HCT116 (cell line): ENCODE measurements at regions not wholly inside any gene's neighbourhood (a gene's known extent, or its start where the extent isn't known, plus 50 kb on each side); places are given as distances from the start of the nearest gene placed in this dataset.

ENCODE experiments used
- ATAC-seq: fragments of 200-7000 bp; cut with Tn5 transposase; 2 replicates; pipeline ENCODE4 v1.9.1; 2020; ENCODE audit warnings: mild to moderate bottlenecking, moderate library complexity
- BruUV-seq: library from RNA; stranded (reverse); fragments of 400-500 nt; replicated peaks from 2 replicates; lab custom pipeline; 2021; lab: Mats Ljungman, UMichigan
- CTCF ChIA-PET: fragments of 300-600 bp; sonication (Branson Sonifier 250); formaldehyde crosslinking; loops from one replicate; lab custom pipeline; 2021; ENCODE audit warnings: antibody characterized with exemption; lab: Charles Lee
- POLR2A ChIA-PET: fragments of 300-600, 350-600 bp; sonication (Branson Sonifier 250); formaldehyde crosslinking; loops from one replicate; lab custom pipeline; 2021; ENCODE audit warnings: antibody characterized with exemption; lab: Charles Lee
- RAD21 ChIA-PET, 2 experiments: fragments of 300-600 bp; sonication (Branson Sonifier 250); formaldehyde crosslinking; loops; one replicate each; lab custom pipeline; 2023; ENCODE audit warnings: low total read pairs in 2 of 2; ENCODE audit not compliant: uncharacterized antibody in 2 of 2, unreplicated experiment in 2 of 2, low non-redundant PET in 1 of 2; lab: Charles Lee
- DNase-seq: peaks from one replicate; pipeline ENCODE4 v3.0.0-alpha.2; 2010; ENCODE audit warnings: low read depth, low spot score
- H2AFZ ChIP-seq: fragments of 200-600 bp; shearing (Covaris generic), sonication (generic); 2 replicates; pipeline ENCODE4 v1.6.1; 2017; ENCODE audit warnings: low read depth, mixed run types, mixed read lengths, antibody characterized with exemption, low read length; ENCODE audit not compliant: poor library complexity, severe bottlenecking
- H3K27ac ChIP-seq: 2 replicates; pipeline ENCODE4 v1.5.1; 2012; ENCODE audit warnings: low read depth, low read length
- H3K27me3 ChIP-seq: fragments of 200-600 bp; sonication (generic); 2 replicates; pipeline ENCODE4 v1.6.1; 2016; ENCODE audit warnings: mixed run types, low read length, mixed read lengths; ENCODE audit not compliant: insufficient read depth
- H3K36me3 ChIP-seq, 2 experiments: fragments of 200-500 bp in 1 of 2; fragments of 200-600 bp in 1 of 2; sonication (Bioruptor generic) in 1 of 2; sonication (generic) in 1 of 2; 2 replicates each; pipeline versions ENCODE4 v1.5.1 to v1.6.1; 2014 to 2016; ENCODE audit warnings: low read length in 2 of 2, inconsistent platforms in 1 of 2, mixed read lengths in 1 of 2, mixed run types in 1 of 2; ENCODE audit not compliant: insufficient read depth in 2 of 2, control insufficient read depth in 1 of 2
- H3K4me1 ChIP-seq, 2 experiments: fragments of 200-600 bp in 1 of 2; sonication (generic) in 1 of 2; 2 replicates each; pipeline versions ENCODE4 v1.5.1 to v1.6.1; 2012 to 2017; ENCODE audit warnings: low read length in 2 of 2, inconsistent platforms in 1 of 2, mild to moderate bottlenecking in 1 of 2, mixed read lengths in 1 of 2, mixed run types in 1 of 2, moderate library complexity in 1 of 2; ENCODE audit not compliant: insufficient read depth in 2 of 2, control insufficient read depth in 1 of 2
- H3K4me2 ChIP-seq: fragments of 200-600 bp; sonication (generic); 2 replicates; pipeline ENCODE4 v1.6.1; 2017; ENCODE audit warnings: mixed run types, low read length, mixed read lengths
- H3K4me3 ChIP-seq, 2 experiments: fragments of 200-600 bp in 1 of 2; sonication (generic) in 1 of 2; replicated peaks in 1 of 2; 2 replicates each; pipeline ENCODE4 v1.5.1; 2011 to 2016; ENCODE audit warnings: low read length in 2 of 2, control low read depth in 1 of 2, low read depth in 1 of 2, mild to moderate bottlenecking in 1 of 2, mixed read lengths in 1 of 2, mixed run types in 1 of 2
- H3K79me2 ChIP-seq: fragments of 200-600 bp; sonication (generic); 2 replicates; pipeline ENCODE4 v1.6.1; 2017; ENCODE audit warnings: mild to moderate bottlenecking, mixed run types, low read length, moderate library complexity, mixed read lengths; ENCODE audit not compliant: insufficient read depth
- H3K9ac ChIP-seq: fragments of 200-600 bp; sonication (generic); 2 replicates; pipeline ENCODE4 v1.6.1; 2016; ENCODE audit warnings: low read length, mixed read lengths
- H3K9me2 ChIP-seq: fragments of 200-600 bp; sonication (generic), shearing (Covaris generic); 2 replicates; pipeline ENCODE4 v1.6.1; 2017; ENCODE audit warnings: mixed run types, mild to moderate bottlenecking, moderate library complexity; ENCODE audit not compliant: insufficient read depth
- H3K9me3 ChIP-seq, 2 experiments: fragments of 200-500 bp in 1 of 2; fragments of 200-600 bp in 1 of 2; sonication (Bioruptor generic) in 1 of 2; sonication (generic) in 1 of 2; 2 replicates each; pipeline ENCODE4 v1.6.1; 2014 to 2017; ENCODE audit warnings: low read length in 2 of 2, mixed read lengths in 2 of 2, inconsistent platforms in 1 of 2, low read depth in 1 of 2, mild to moderate bottlenecking in 1 of 2, mixed run types in 1 of 2, moderate library complexity in 1 of 2; ENCODE audit not compliant: control insufficient read depth in 1 of 2, insufficient read depth in 1 of 2
- H4K20me1 ChIP-seq: fragments of 200-600 bp; sonication (generic), shearing (Covaris generic); 2 replicates; pipeline ENCODE4 v1.6.1; 2017; ENCODE audit warnings: mixed run types, mild to moderate bottlenecking, moderate library complexity; ENCODE audit not compliant: insufficient read depth
- CBX3 ChIP-seq: IDR thresholded peaks from 2 replicates; pipeline ENCODE4 v1.6.1; 2012; ENCODE audit warnings: low read depth
- CEBPB ChIP-seq: IDR thresholded peaks from 2 replicates; pipeline ENCODE4 v1.6.1; 2012; ENCODE audit warnings: low read depth
- EZH2 ChIP-seq: fragments of 200-600 bp; sonication (generic); IDR thresholded peaks from 2 replicates; pipeline ENCODE4 v1.6.1; 2017; ENCODE audit warnings: antibody characterized with exemption, mixed run types
- FOSL1 ChIP-seq: IDR thresholded peaks from 2 replicates; pipeline ENCODE4 v1.6.1; 2012; ENCODE audit warnings: low read depth
- JUND ChIP-seq: IDR thresholded peaks from 2 replicates; pipeline ENCODE4 v1.6.1; 2012
- POLR2A ChIP-seq: IDR thresholded peaks from 2 replicates; pipeline ENCODE4 v1.7.0; 2011; ENCODE audit warnings: borderline replicate concordance; ENCODE audit not compliant: insufficient read depth, insufficient read length; ENCODE audit errors: extremely low read depth
- POLR2AphosphoS5 ChIP-seq: IDR thresholded peaks from 2 replicates; pipeline ENCODE4 v1.6.1; 2011; ENCODE audit warnings: mild to moderate bottlenecking, low read depth, low read length, moderate library complexity
- RAD21 ChIP-seq: IDR thresholded peaks from 2 replicates; pipeline ENCODE4 v1.6.1; 2012; ENCODE audit warnings: low read depth, mild to moderate bottlenecking
- SIN3A ChIP-seq: IDR thresholded peaks from 2 replicates; pipeline ENCODE4 v1.6.1; 2012; ENCODE audit warnings: low read depth
- SP1 ChIP-seq: IDR thresholded peaks from 2 replicates; pipeline ENCODE4 v1.6.1; 2012; ENCODE audit warnings: low read depth
- SRF ChIP-seq: IDR thresholded peaks from 2 replicates; pipeline ENCODE4 v1.6.1; 2012; ENCODE audit warnings: low read depth
- TCF7L2 ChIP-seq: IDR thresholded peaks from 2 replicates; pipeline ENCODE4 v1.7.0; 2011; ENCODE audit warnings: borderline replicate concordance, inconsistent platforms; ENCODE audit not compliant: insufficient read depth, insufficient read length; ENCODE audit errors: extremely low read depth
- YY1 ChIP-seq: IDR thresholded peaks from 2 replicates; pipeline ENCODE4 v1.6.1; 2011; ENCODE audit warnings: low read length, low read depth, moderate library complexity, mild to moderate bottlenecking; ENCODE audit not compliant: insufficient replicate concordance; ENCODE audit errors: extremely low read depth
- ZFX ChIP-seq: fragments of 450-650 bp; IDR thresholded peaks from 2 replicates; pipeline ENCODE4 v1.6.1; 2017
- ZNF274 ChIP-seq: fragments of 200-500 bp; sonication (Bioruptor generic); IDR thresholded peaks from 2 replicates; pipeline ENCODE4 v1.6.1; 2014; ENCODE audit warnings: mild to moderate bottlenecking, low read depth, low read length, inconsistent platforms
- intact Hi-C: fragments of 100-400 bp; cut with micrococcal nuclease; formaldehyde crosslinking; loops from 2 replicates; pipeline ENCODE4 v1.10.0; 2022
- TF ChIP-seq, protein P1 (sequence below): IDR thresholded peaks from 2 replicates; pipeline ENCODE4 v1.6.1; 2011; ENCODE audit warnings: mild to moderate bottlenecking, low read length, moderate library complexity; ENCODE audit not compliant: insufficient replicate concordance; ENCODE audit errors: extremely low read depth
- TF ChIP-seq, protein P2 (sequence below): IDR thresholded peaks from 2 replicates; pipeline ENCODE4 v1.6.1; 2012
- TF ChIP-seq, protein P3 (sequence below): IDR thresholded peaks from 2 replicates; pipeline ENCODE4 v1.6.1; 2012
- TF ChIP-seq, protein P4 (sequence below), 3 experiments: fragments of 200-600 bp in 1 of 3; sonication (generic) in 1 of 3; IDR thresholded peaks in 2 of 3; conservative IDR thresholded peaks in 1 of 3; 2 replicates each; pipeline ENCODE4 v1.5.1; 2012 to 2017; ENCODE audit warnings: low read depth in 2 of 3, low read length in 2 of 3, antibody characterized with exemption in 1 of 3, borderline replicate concordance in 1 of 3, control low read depth in 1 of 3, mild to moderate bottlenecking in 1 of 3, mixed read lengths in 1 of 3, mixed run types in 1 of 3, moderate library complexity in 1 of 3; ENCODE audit not compliant: insufficient read depth in 1 of 3

DNA sequence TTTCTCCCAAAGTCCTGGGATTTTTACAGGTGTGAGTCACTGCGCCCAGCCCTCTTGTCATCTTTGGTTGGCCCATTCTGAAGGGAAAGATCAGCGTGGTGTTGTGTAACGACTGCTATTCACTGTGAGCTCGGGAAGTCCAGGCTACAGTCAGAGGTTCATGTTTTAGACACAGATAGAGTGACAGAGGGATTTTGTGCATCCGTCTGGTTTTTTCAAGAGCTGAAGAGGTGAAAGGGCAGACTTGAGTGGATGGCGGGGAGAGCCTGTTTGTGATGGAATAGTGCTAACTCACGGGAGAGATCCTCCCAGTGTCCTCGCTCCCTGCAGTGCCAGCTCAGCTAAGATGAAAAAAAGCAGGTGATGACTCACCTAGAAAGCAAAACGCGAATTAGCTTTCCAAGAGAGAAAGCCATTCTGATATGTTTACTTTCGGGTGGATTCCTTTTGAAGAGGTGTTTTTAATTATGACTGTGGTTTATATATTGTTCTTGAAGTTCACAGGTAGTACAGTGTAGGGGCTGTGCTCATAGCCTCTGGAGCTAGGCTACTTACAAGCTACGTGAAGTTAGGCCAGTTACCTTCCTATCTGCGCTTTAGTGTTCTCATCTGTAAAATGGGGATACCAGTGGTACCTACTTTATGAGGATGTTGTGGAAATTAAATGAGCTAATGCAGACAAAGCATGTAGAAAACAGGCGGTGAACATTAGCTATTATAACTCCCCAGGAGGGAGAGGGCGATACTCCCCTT lies 67.2 kb downstream of the C11orf91 start (continued):
- TF ChIP-seq TCF7L2 (peak; percentile 86), FOSL1 (peak; percentile 96), ZNF274 (no peak), YY1 (peak; percentile 36), CBX3 (peak; percentile 94; the same call in 1 of the 2 replicates), RAD21 (peak; percentile 23; the same call in 1 of the 2 replicates), CEBPB (peak; percentile 84), ZFX (no peak), SP1 (peak; percentile 85)
- TF ChIP-seq, protein P1, sequence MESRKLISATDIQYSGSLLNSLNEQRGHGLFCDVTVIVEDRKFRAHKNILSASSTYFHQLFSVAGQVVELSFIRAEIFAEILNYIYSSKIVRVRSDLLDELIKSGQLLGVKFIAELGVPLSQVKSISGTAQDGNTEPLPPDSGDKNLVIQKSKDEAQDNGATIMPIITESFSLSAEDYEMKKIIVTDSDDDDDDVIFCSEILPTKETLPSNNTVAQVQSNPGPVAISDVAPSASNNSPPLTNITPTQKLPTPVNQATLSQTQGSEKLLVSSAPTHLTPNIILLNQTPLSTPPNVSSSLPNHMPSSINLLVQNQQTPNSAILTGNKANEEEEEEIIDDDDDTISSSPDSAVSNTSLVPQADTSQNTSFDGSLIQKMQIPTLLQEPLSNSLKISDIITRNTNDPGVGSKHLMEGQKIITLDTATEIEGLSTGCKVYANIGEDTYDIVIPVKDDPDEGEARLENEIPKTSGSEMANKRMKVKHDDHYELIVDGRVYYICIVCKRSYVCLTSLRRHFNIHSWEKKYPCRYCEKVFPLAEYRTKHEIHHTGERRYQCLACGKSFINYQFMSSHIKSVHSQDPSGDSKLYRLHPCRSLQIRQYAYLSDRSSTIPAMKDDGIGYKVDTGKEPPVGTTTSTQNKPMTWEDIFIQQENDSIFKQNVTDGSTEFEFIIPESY = peak; percentile 50
- TF ChIP-seq, protein P2, sequence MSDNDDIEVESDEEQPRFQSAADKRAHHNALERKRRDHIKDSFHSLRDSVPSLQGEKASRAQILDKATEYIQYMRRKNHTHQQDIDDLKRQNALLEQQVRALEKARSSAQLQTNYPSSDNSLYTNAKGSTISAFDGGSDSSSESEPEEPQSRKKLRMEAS = peak; percentile 44; the same call in 1 of the 2 replicates
- TF ChIP-seq, protein P3, sequence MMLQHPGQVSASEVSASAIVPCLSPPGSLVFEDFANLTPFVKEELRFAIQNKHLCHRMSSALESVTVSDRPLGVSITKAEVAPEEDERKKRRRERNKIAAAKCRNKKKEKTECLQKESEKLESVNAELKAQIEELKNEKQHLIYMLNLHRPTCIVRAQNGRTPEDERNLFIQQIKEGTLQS = peak; percentile 49; the same call in 1 of the 2 replicates
- TF ChIP-seq, all 23 proteins: peak for 14

DNA sequence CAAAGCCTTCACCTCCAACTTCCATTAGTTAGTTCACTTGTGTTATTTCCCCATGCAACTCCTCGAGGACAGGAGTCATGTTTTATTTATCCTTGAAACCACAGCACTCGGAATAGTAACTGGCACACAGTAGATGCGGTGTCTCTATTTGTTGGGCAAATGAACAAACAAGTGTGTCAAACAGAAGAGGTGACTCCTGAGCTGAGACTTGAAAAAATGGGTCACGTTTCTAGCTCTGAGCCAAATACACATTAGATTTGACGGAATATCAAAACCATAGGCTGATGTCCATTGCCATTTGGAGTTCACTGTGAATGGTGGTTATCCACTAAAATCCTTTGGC lies 68.9 kb downstream of the C11orf91 start:
- H2AFZ ChIP-seq = peak overlapping the region; percentile 29
- intact Hi-C loops = loop anchor here (5.0 kb wide), 1 partner anchor 61 kb away; no protein-coding TSS in a partner anchor
- no peak overlapping the region for H3K4me3 ChIP-seq
- POLR2A ChIA-PET = no interaction called here
- H3K4me2 ChIP-seq = peak overlapping the region; percentile 19; the same call in 1 of the 2 replicates
- no peaks in the 10 kb centered on the region for H3K36me3 ChIP-seq
- no peaks in the 10 kb centered on the region for H3K27me3 ChIP-seq
- no peaks in the 10 kb centered on the region for H3K9me2 ChIP-seq
- no peak overlapping the region for H3K9ac ChIP-seq
- peaks cover 27 to 61% of the 10 kb centered on the region in 2 experiments for H3K4me1 ChIP-seq
- H3K9me3 ChIP-seq = no peaks in the 10 kb centered on the region
- ATAC-seq = no peak
- RAD21 ChIA-PET = no interaction called here
- H4K20me1 ChIP-seq = no peaks in the 10 kb centered on the region
- no peak overlapping the region for H3K27ac ChIP-seq
- no peak for DNase-seq
- CTCF ChIA-PET = no interaction called here
- no TSS peak for BruUV-seq
- no peaks in the 10 kb centered on the region for H3K79me2 ChIP-seq
- TF ChIP-seq CEBPB (no peak), FOSL1 (no peak), TCF7L2 (no peak), SP1 (no peak), JUND (no peak), RAD21 (no peak), EZH2 (no peak), CBX3 (no peak), POLR2A (no peak), POLR2AphosphoS5 (no peak), SIN3A (no peak), SRF (no peak)
- TF ChIP-seq, protein P4, sequence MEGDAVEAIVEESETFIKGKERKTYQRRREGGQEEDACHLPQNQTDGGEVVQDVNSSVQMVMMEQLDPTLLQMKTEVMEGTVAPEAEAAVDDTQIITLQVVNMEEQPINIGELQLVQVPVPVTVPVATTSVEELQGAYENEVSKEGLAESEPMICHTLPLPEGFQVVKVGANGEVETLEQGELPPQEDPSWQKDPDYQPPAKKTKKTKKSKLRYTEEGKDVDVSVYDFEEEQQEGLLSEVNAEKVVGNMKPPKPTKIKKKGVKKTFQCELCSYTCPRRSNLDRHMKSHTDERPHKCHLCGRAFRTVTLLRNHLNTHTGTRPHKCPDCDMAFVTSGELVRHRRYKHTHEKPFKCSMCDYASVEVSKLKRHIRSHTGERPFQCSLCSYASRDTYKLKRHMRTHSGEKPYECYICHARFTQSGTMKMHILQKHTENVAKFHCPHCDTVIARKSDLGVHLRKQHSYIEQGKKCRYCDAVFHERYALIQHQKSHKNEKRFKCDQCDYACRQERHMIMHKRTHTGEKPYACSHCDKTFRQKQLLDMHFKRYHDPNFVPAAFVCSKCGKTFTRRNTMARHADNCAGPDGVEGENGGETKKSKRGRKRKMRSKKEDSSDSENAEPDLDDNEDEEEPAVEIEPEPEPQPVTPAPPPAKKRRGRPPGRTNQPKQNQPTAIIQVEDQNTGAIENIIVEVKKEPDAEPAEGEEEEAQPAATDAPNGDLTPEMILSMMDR (IDR thresholded peaks at IDR 0.05 in 2 of 3, conservative IDR thresholded peaks at IDR 0.05 in 1 of 3; ENCODE audit: borderline replicate concordance in 1 of 3, insufficient read depth in 1 of 3, low read depth in 2 of 3, low read length in 2 of 3) = no peak
